Lower leg skin (tissue), 4 donors: ENCODE measurements at regions not wholly inside any gene's neighbourhood (a gene's known extent, or its start where the extent isn't known, plus 50 kb on each side); places are given as distances from the start of the nearest gene placed in this dataset.

Experiments
- DNase-seq, 2 donors: peaks; one replicate each; pipeline ENCODE4 v3.0.0-alpha.2; 2019; ENCODE audit warnings: low spot score in 2 of 2
- H3K4me3 ChIP-seq: fragments of 200-600 bp; sonication (generic); 2 replicates; pipeline ENCODE4 v1.5.1; 2017; ENCODE audit warnings: mild to moderate bottlenecking, low read depth; ENCODE audit not compliant: poor library complexity, severe bottlenecking
- POLR2A ChIP-seq, 2 donors: fragments of 450-650 bp; IDR thresholded peaks; one replicate each; pipeline ENCODE4 v1.6.1; 2016 to 2017; ENCODE audit warnings: antibody characterized with exemption in 2 of 2, mild to moderate bottlenecking in 1 of 2, moderate library complexity in 1 of 2
- WGBS, 2 donors: methylation state at CpG; one replicate each; pipeline ENCODE4 v1.1.5; 2018; 5-methylcytosine and 5-hydroxymethylcytosine counted together
- intact Hi-C: fragments of 100-400 bp; cut with DNase I; formaldehyde crosslinking; loops from one replicate; pipeline ENCODE4 v1.15.0; 2023; ENCODE audit warnings: low total_unique reads
- TF ChIP-seq, protein P1 (sequence below), 3 donors: fragments of 450-650 bp; IDR thresholded peaks; one replicate each; pipeline ENCODE4 v1.5.1; 2016; ENCODE audit warnings: antibody characterized with exemption in 3 of 3, mild to moderate bottlenecking in 3 of 3, moderate library complexity in 2 of 3

- WGBS, 2 donors = 65 to 80% methylated on average over 10 of the region's 10 CpGs
- no peak overlapping the region for H3K4me3 ChIP-seq
- TF ChIP-seq POLR2A (IDR thresholded peaks at IDR 0.05) = no peak
- TF ChIP-seq, protein P1, sequence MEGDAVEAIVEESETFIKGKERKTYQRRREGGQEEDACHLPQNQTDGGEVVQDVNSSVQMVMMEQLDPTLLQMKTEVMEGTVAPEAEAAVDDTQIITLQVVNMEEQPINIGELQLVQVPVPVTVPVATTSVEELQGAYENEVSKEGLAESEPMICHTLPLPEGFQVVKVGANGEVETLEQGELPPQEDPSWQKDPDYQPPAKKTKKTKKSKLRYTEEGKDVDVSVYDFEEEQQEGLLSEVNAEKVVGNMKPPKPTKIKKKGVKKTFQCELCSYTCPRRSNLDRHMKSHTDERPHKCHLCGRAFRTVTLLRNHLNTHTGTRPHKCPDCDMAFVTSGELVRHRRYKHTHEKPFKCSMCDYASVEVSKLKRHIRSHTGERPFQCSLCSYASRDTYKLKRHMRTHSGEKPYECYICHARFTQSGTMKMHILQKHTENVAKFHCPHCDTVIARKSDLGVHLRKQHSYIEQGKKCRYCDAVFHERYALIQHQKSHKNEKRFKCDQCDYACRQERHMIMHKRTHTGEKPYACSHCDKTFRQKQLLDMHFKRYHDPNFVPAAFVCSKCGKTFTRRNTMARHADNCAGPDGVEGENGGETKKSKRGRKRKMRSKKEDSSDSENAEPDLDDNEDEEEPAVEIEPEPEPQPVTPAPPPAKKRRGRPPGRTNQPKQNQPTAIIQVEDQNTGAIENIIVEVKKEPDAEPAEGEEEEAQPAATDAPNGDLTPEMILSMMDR (IDR thresholded peaks at IDR 0.05) = no peak
- intact Hi-C loops = no loop called here
- DNase-seq = no peak
Measured at GRCh38 chr15:81869161-81869954, 176.5 kb downstream of the MEX3B start.

DNA sequence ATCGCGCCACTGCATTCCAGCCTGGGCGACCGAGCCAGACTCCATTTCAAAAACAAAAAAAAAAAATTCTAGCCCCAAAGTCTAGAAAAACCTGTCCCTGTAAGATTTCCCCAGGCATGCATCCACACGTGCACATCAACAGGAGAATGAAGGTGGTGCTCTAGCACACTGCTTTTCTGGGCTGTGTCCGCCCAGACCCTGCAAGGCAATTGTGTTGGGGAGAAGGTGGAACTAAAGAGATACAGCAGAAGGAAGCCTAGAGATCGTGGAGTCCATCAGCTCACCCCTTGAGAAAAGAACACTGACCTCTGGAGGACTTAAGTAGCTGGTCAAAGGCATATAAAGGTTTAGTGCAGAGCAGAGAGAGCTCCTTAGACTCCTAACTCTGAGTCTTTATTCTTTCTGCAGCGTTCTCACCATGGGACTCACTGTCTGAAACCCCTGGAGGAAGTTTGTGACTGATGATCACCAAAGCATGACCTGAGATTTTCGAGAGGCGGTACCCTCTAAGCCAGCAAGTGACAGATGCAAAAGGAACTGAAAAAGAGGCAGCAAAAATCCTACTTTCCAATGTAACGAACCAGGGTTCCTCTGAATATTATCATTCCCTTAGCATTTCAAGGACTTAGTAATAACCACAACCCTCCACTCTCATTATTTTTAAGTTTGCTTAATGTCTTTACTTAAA lies 179.8 kb downstream of the MEX3B start:
- TF ChIP-seq, protein P1 (IDR thresholded peaks at IDR 0.05) = no peak
- no peak for TF ChIP-seq POLR2A (IDR thresholded peaks at IDR 0.05)
- WGBS, 2 donors = 79 to 83% methylated on average over 11 of the region's 11 CpGs
- intact Hi-C loops = no loop called here
- no peak overlapping the region for H3K4me3 ChIP-seq
- no peak for DNase-seq

GRCh38 chr15:81863162-81863561 lies 182.7 kb downstream of the MEX3B start:
- H3K4me3 ChIP-seq = no peak overlapping the region
- 65 to 82% methylated on average over 2 of the region's 2 CpGs for WGBS, 2 donors
- no peak for DNase-seq
- TF ChIP-seq, protein P1 (IDR thresholded peaks at IDR 0.05) = no peak
- no peak for TF ChIP-seq POLR2A (IDR thresholded peaks at IDR 0.05)
- intact Hi-C loops = no loop called here

DNA sequence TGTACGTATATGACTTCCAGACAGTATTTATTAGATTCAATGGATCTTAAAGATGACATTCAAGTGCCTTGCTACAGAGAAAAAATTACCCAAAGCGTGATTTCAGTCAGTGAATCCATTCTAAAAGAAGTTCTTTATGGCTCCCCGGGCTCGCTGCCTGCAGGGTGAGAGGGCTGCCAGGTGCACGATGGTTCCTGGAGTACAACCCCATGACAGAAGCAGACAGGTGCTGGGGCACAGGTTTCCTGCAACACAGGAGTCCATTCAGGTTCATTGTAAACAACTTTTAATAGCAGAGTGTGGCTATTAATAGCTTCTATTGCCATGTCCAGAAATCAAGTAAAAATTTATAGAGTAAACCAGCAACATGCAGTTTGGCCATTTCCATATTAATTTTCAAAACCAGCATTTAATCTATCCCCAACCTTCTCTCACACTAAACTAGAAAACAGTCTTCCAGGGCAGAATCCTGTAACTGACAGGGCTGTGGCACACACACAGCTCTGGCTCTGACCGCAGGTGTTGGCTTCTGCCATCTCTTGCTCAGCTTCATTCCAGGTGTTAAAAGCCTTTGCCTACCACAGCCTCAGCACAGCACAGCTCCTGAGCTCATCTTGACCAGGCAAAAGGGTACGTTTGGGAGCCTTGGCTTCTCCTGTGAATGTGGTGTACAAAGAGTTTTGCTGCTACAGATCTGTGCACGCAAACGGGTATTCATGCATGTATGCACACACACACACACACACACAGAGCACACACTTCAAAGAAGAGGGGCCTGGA lies 185.9 kb downstream of the MEX3B start:
- TF ChIP-seq POLR2A (IDR thresholded peaks at IDR 0.05) = no peak
- TF ChIP-seq, protein P1 (IDR thresholded peaks at IDR 0.05) = no peak
- intact Hi-C loops = no loop called here
- no peak overlapping the region for H3K4me3 ChIP-seq
- DNase-seq = no peak
- 76 to 80% methylated on average over 9 of the region's 9 CpGs for WGBS, 2 donors

GRCh38 chr15:81858586-81858985 lies 187.2 kb downstream of the MEX3B start:
- no peak for DNase-seq
- no peak for TF ChIP-seq POLR2A (IDR thresholded peaks at IDR 0.05)
- TF ChIP-seq, protein P1 (IDR thresholded peaks at IDR 0.05) = no peak
- H3K4me3 ChIP-seq = no peak overlapping the region
- intact Hi-C loops = no loop called here
- WGBS, 2 donors = 64 to 75% methylated on average over 3 of the region's 3 CpGs
